ENCODE measurements at regions not wholly inside any gene's neighbourhood (a gene's known extent, or its start where the extent isn't known, plus 50 kb on each side); places are given as distances from the start of the nearest gene placed in this dataset.

- H3K36me3 ChIP-seq, result no peaks in the 10 kb centered on the region
- intact Hi-C loops (cut with micrococcal nuclease), result no loop called here
- H3K9me3 ChIP-seq (replicated peaks), result no peaks in the 10 kb centered on the region
- H3K27me3 ChIP-seq (ENCODE audit: low read depth), result no peaks in the 10 kb centered on the region
- TF ChIP-seq CTCF (IDR thresholded peaks at IDR 0.05; ENCODE audit: borderline replicate concordance), result no peak
- DNase-seq, result no peak
- no peak overlapping the region for H3K27ac ChIP-seq (replicated peaks)
- peaks cover 9% of the 10 kb centered on the region for H3K4me1 ChIP-seq
- no peak overlapping the region for H3K4me3 ChIP-seq
Measured at GRCh38 chr2:39851651-39852110, 72.6 kb upstream of the THUMPD2 start.

GRCh38 chr2:39851251-39851650 lies 72.2 kb upstream of the THUMPD2 start:
- no peak overlapping the region for H3K27ac ChIP-seq (replicated peaks)
- H3K9me3 ChIP-seq (replicated peaks), result no peaks in the 10 kb centered on the region

GRCh38 chr2:39849982-39850526 lies 71.0 kb upstream of the THUMPD2 start:
- intact Hi-C loops (cut with micrococcal nuclease), result no loop called here
- no peak for DNase-seq
- H3K4me1 ChIP-seq, result peaks cover 9% of the 10 kb centered on the region
- H3K4me3 ChIP-seq, result no peak overlapping the region
- no peaks in the 10 kb centered on the region for H3K36me3 ChIP-seq
- no peaks in the 10 kb centered on the region for H3K9me3 ChIP-seq (replicated peaks)
- no peak overlapping the region for H3K27ac ChIP-seq (replicated peaks)
- no peak for TF ChIP-seq CTCF (IDR thresholded peaks at IDR 0.05; ENCODE audit: borderline replicate concordance)
- H3K27me3 ChIP-seq (ENCODE audit: low read depth), result no peaks in the 10 kb centered on the region

More at GRCh38 chr2:39851251-39851650, 72.2 kb upstream of the THUMPD2 start:
- intact Hi-C loops (cut with micrococcal nuclease), result no loop called here
- Histone ChIP-seq H3K27me3 (ENCODE audit: low read depth) (no peaks in the 10 kb centered on the region), H3K4me3 (no peak overlapping the region), H3K4me1 (peaks cover 9% of the 10 kb centered on the region), H3K36me3 (no peaks in the 10 kb centered on the region)
- TF ChIP-seq CTCF (IDR thresholded peaks at IDR 0.05; ENCODE audit: borderline replicate concordance), result no peak
- no peak for DNase-seq

- DNase-seq, result no peak
- Histone ChIP-seq H3K9me3 (replicated peaks) (peaks cover 7% of the 10 kb centered on the region), H3K36me3 (no peaks in the 10 kb centered on the region), H3K4me3 (no peak overlapping the region), H3K4me1 (peaks cover 9% of the 10 kb centered on the region), H3K27ac (replicated peaks) (no peak overlapping the region), H3K27me3 (ENCODE audit: low read depth) (no peaks in the 10 kb centered on the region)
- intact Hi-C loops (cut with micrococcal nuclease), result no loop called here
- no peak for TF ChIP-seq CTCF (IDR thresholded peaks at IDR 0.05; ENCODE audit: borderline replicate concordance)
Measured at GRCh38 chr2:39849064-39849463, 70.0 kb upstream of the THUMPD2 start.

GRCh38 chr2:39845460-39846146 lies 66.5 kb upstream of the THUMPD2 start:
- no peak overlapping the region for H3K4me3 ChIP-seq
- no peaks in the 10 kb centered on the region for H3K4me1 ChIP-seq
- no peak overlapping the region for H3K27ac ChIP-seq (replicated peaks)
- no peak for TF ChIP-seq CTCF (IDR thresholded peaks at IDR 0.05; ENCODE audit: borderline replicate concordance)
- DNase-seq, result no peak
- no peaks in the 10 kb centered on the region for H3K36me3 ChIP-seq
- no peaks in the 10 kb centered on the region for H3K27me3 ChIP-seq (ENCODE audit: low read depth)
- intact Hi-C loops (cut with micrococcal nuclease), result no loop called here
- H3K9me3 ChIP-seq (replicated peaks), result peaks cover 8% of the 10 kb centered on the region

Data from left ventricle myocardium inferior (tissue), 1 donor.